ENCODE measurements at regions not wholly inside any gene's neighbourhood (a gene's known extent, or its start where the extent isn't known, plus 50 kb on each side); places are given as distances from the start of the nearest gene placed in this dataset.

DNA sequence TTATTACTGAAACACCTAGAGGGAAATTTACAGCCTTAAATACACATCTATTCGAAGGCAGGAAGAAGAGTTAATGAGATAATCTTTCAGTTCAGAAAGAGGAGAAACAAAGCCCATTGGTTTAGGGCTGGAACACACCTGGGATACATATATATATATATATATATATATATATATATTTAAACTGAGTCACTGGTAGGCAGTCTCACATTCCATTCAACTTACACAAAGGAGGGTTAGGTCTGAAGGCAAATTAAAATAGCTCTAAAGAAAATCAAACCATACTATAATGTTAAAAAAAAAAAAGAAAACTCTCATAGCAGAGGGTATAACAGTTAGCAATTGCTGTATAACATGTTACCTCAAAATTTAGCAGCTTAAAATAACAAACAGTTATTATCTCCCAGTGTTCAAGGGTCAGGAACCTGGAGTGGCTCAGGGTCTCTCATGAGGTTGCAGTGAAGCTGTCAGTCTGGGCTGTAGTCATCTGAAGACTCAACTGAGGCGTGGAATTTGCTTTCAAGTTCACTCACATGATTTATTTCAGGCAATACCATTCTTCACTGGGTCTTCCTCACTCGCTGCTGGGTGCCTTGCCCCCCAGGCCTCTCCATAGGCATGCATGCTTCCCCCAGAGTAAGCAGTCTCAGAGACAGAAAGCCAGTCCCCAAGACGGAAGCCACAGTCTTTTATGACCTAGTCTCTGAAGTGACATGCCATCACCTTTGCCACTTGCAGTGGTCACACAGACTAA is 332.8 kb downstream of the NSG2 start:
- TF ChIP-seq EP300 (IDR thresholded peaks at IDR 0.05) = no peak
- TF ChIP-seq, protein P1, sequence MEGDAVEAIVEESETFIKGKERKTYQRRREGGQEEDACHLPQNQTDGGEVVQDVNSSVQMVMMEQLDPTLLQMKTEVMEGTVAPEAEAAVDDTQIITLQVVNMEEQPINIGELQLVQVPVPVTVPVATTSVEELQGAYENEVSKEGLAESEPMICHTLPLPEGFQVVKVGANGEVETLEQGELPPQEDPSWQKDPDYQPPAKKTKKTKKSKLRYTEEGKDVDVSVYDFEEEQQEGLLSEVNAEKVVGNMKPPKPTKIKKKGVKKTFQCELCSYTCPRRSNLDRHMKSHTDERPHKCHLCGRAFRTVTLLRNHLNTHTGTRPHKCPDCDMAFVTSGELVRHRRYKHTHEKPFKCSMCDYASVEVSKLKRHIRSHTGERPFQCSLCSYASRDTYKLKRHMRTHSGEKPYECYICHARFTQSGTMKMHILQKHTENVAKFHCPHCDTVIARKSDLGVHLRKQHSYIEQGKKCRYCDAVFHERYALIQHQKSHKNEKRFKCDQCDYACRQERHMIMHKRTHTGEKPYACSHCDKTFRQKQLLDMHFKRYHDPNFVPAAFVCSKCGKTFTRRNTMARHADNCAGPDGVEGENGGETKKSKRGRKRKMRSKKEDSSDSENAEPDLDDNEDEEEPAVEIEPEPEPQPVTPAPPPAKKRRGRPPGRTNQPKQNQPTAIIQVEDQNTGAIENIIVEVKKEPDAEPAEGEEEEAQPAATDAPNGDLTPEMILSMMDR (IDR thresholded peaks at IDR 0.05) = no peak
- no peak for TF ChIP-seq POLR2AphosphoS5 (IDR thresholded peaks at IDR 0.05)
- no peak for TF ChIP-seq POLR2A (IDR thresholded peaks at IDR 0.05)
- Histone ChIP-seq H3K27ac (no peak overlapping the region), H3K27me3 (peaks cover 11% of the 10 kb centered on the region), H3K4me3 (no peak overlapping the region), H3K9me3 (no peaks in the 10 kb centered on the region), H3K36me3 (no peaks in the 10 kb centered on the region), H3K4me1 (no peaks in the 10 kb centered on the region)
- no peak for ATAC-seq
- WGBS, 2 donors (ENCODE audit: low coverage in 1 of 2) = 63 to 81% methylated on average over 2 to 3 of the region's 4 CpGs

- Histone ChIP-seq H3K36me3 (no peaks in the 10 kb centered on the region), H3K9me3 (no peaks in the 10 kb centered on the region), H3K4me1 (no peaks in the 10 kb centered on the region), H3K27ac (no peak overlapping the region), H3K4me3 (no peak overlapping the region), H3K27me3 (peaks cover 20% of the 10 kb centered on the region)
- ATAC-seq = no peak
- 81 to 90% methylated on average over 2 of the region's 2 CpGs for WGBS, 2 donors (ENCODE audit: low coverage in 1 of 2)
- no peak for TF ChIP-seq POLR2AphosphoS5 (IDR thresholded peaks at IDR 0.05)
- TF ChIP-seq POLR2A (IDR thresholded peaks at IDR 0.05) = no peak
- TF ChIP-seq EP300 (IDR thresholded peaks at IDR 0.05) = no peak
- TF ChIP-seq, protein P1 (IDR thresholded peaks at IDR 0.05) = no peak
These were observed 334.8 kb downstream of the NSG2 start for GRCh38 chr5:174380311-174380710.

GRCh38 chr5:174381241-174381640 is 335.7 kb downstream of the NSG2 start:
- no peak overlapping the region for H3K4me3 ChIP-seq
- no peaks in the 10 kb centered on the region for H3K9me3 ChIP-seq
- H3K36me3 ChIP-seq = no peaks in the 10 kb centered on the region
- 74 to 85% methylated on average over 2 to 4 of the region's 4 CpGs for WGBS, 2 donors (ENCODE audit: low coverage in 1 of 2)
- H3K27ac ChIP-seq = no peak overlapping the region
- no peak for ATAC-seq
- no peaks in the 10 kb centered on the region for H3K4me1 ChIP-seq
- H3K27me3 ChIP-seq = peaks cover 28% of the 10 kb centered on the region
- no peak for TF ChIP-seq POLR2A (IDR thresholded peaks at IDR 0.05)
- TF ChIP-seq POLR2AphosphoS5 (IDR thresholded peaks at IDR 0.05) = no peak
- TF ChIP-seq, protein P1 (IDR thresholded peaks at IDR 0.05) = no peak
- TF ChIP-seq EP300 (IDR thresholded peaks at IDR 0.05) = no peak

DNA sequence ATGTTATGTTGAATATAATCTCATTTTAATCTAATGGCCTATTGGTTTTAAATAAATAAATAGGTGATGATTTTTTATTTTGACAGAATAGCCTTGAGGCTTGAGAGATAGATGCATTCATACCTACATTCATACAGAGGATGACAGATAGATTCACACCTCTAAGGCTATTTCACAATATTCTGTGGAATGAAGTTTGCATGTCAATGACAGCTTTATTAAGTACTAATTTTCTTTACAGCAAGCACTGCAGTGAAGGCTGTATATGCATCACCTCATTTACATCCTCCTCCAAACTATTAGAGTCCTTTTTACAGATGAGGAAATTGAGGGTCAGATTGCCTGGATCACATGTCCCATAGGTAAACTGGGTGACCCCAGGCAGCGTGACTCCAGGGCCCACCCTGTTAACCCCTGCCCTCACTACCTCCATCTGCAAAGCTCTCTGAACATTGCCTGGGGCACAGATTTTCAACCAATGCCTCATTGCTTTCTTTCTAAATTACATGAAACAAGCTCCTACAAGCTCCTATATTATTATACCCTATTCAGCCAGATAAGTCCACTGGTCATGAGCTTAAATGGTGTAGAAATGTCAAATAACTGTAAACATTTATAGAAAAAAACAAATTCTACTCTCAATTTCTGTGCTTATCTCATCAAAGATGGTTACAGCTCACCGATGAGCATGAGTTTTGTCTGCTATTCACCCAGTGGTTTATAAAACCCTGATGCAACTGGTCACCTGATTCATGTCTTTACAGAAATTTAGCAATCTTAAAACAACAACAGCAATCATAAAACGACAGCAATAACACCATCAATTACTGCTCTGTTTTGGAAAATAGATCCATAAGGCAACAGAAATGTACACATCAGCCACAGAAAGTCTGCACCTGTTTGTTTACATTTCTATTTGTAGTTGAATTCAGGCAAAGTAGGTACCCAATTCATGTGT is 338.0 kb downstream of the NSG2 start:
- no peak for ATAC-seq
- Histone ChIP-seq H3K27me3 (peaks cover 44% of the 10 kb centered on the region), H3K27ac (no peak overlapping the region), H3K9me3 (no peaks in the 10 kb centered on the region), H3K4me1 (no peaks in the 10 kb centered on the region), H3K4me3 (no peak overlapping the region), H3K36me3 (no peaks in the 10 kb centered on the region)
- no peak for TF ChIP-seq EP300 (IDR thresholded peaks at IDR 0.05)
- TF ChIP-seq, protein P1 (IDR thresholded peaks at IDR 0.05) = no peak
- no peak for TF ChIP-seq POLR2AphosphoS5 (IDR thresholded peaks at IDR 0.05)
- no peak for TF ChIP-seq POLR2A (IDR thresholded peaks at IDR 0.05)
- 72 to 76% methylated on average over 3 of the region's 3 CpGs for WGBS, 2 donors (ENCODE audit: low coverage in 1 of 2)

All from gastroesophageal sphincter (tissue), 4 donors.